ENCODE measurements at regions not wholly inside any gene's neighbourhood (a gene's known extent, or its start where the extent isn't known, plus 50 kb on each side); places are given as distances from the start of the nearest gene placed in this dataset.

GRCh38 chr7:20861468-20861867 lies 74.8 kb upstream of the SP8 start:
- Histone ChIP-seq H3K4me3 (replicated peaks in 1 of 2; ENCODE audit: low read depth in 1 of 2, low read length in 2 of 2) (no peak overlapping the region), H3K27me3 (ENCODE audit: insufficient read depth, low read length) (no peaks in the 10 kb centered on the region), H3K36me3 (ENCODE audit: control insufficient read depth in 1 of 2, insufficient read depth in 2 of 2, low read length in 2 of 2) (no peaks in the 10 kb centered on the region), H3K4me2 (ENCODE audit: low read length) (no peak overlapping the region), H3K9me3 (ENCODE audit: control insufficient read depth in 1 of 2, insufficient read depth in 1 of 2, low read depth in 1 of 2, low read length in 2 of 2) (no peaks in the 10 kb centered on the region), H3K9me2 (ENCODE audit: insufficient read depth) (no peaks in the 10 kb centered on the region), H2AFZ (ENCODE audit: low read depth, low read length, poor library complexity, severe bottlenecking) (no peak overlapping the region), H3K4me1 (ENCODE audit: control insufficient read depth in 1 of 2, insufficient read depth in 2 of 2, low read length in 2 of 2) (no peaks in the 10 kb centered on the region), H3K79me2 (ENCODE audit: insufficient read depth, low read length) (no peaks in the 10 kb centered on the region), H3K27ac (ENCODE audit: low read depth, low read length) (no peak overlapping the region), H4K20me1 (ENCODE audit: insufficient read depth) (no peaks in the 10 kb centered on the region), H3K9ac (ENCODE audit: low read length) (no peak overlapping the region)
- ATAC-seq (no peak), DNase-seq (ENCODE audit: low read depth, low spot score) (no peak)
- BruUV-seq (replicated peaks), result no TSS peak
- TF ChIP-seq YY1 (IDR thresholded peaks at IDR 0.05; ENCODE audit: extremely low read depth, insufficient replicate concordance, low read depth, low read length) (no peak), ZBTB33 (IDR thresholded peaks at IDR 0.05; ENCODE audit: extremely low read depth, insufficient replicate concordance, low read length) (no peak), MAX (IDR thresholded peaks at IDR 0.05) (no peak), CTCF (IDR thresholded peaks at IDR 0.05 in 2 of 3, conservative IDR thresholded peaks at IDR 0.05 in 1 of 3; ENCODE audit: borderline replicate concordance in 1 of 3, insufficient read depth in 1 of 3, low read depth in 2 of 3, low read length in 2 of 3) (no peak), ZFX (IDR thresholded peaks at IDR 0.05) (no peak), TCF7L2 (IDR thresholded peaks at IDR 0.05; ENCODE audit: borderline replicate concordance, extremely low read depth, insufficient read depth, insufficient read length) (no peak)
- CTCF ChIA-PET, result no interaction called here
- POLR2A ChIA-PET, result no interaction called here
- intact Hi-C loops (cut with micrococcal nuclease), result no loop called here
- RAD21 ChIA-PET (ENCODE audit: low non-redundant PET in 1 of 2, low total read pairs in 2 of 2, uncharacterized antibody in 2 of 2, unreplicated experiment in 2 of 2), result no interaction called here

Measured in HCT116 (cell line).